ENCODE measurements at regions not wholly inside any gene's neighbourhood (a gene's known extent, or its start where the extent isn't known, plus 50 kb on each side); places are given as distances from the start of the nearest gene placed in this dataset.

GRCh38 chr11:29281271-29281777 lies 735.5 kb downstream of the KCNA4 start:
- Histone ChIP-seq H3K79me2 (ENCODE audit: insufficient read depth, low read length) (no peaks in the 10 kb centered on the region), H3K36me3 (ENCODE audit: insufficient read depth, low read length) (no peaks in the 10 kb centered on the region), H3K27me3 (ENCODE audit: insufficient read depth, low read length, poor library complexity) (no peaks in the 10 kb centered on the region), H3K27ac (ENCODE audit: low read length) (no peak overlapping the region), H3K9me3 (ENCODE audit: insufficient read depth, low read length, severe bottlenecking) (no peaks in the 10 kb centered on the region), H3K4me1 (ENCODE audit: insufficient read depth, low read length) (no peaks in the 10 kb centered on the region), H3K4me3 (ENCODE audit: low read depth in 1 of 2, low read length in 2 of 2) (no peak overlapping the region), H3K4me2 (ENCODE audit: insufficient read depth, low read length) (no peak overlapping the region), H3K9ac (ENCODE audit: low read depth, low read length) (no peak overlapping the region), H4K20me1 (ENCODE audit: insufficient read depth, low read length) (no peaks in the 10 kb centered on the region), H2AFZ (ENCODE audit: low read depth, low read length) (no peak overlapping the region)
- no peak for ATAC-seq (ENCODE audit: insufficient read depth, low read depth)
- TF ChIP-seq, protein P1, sequence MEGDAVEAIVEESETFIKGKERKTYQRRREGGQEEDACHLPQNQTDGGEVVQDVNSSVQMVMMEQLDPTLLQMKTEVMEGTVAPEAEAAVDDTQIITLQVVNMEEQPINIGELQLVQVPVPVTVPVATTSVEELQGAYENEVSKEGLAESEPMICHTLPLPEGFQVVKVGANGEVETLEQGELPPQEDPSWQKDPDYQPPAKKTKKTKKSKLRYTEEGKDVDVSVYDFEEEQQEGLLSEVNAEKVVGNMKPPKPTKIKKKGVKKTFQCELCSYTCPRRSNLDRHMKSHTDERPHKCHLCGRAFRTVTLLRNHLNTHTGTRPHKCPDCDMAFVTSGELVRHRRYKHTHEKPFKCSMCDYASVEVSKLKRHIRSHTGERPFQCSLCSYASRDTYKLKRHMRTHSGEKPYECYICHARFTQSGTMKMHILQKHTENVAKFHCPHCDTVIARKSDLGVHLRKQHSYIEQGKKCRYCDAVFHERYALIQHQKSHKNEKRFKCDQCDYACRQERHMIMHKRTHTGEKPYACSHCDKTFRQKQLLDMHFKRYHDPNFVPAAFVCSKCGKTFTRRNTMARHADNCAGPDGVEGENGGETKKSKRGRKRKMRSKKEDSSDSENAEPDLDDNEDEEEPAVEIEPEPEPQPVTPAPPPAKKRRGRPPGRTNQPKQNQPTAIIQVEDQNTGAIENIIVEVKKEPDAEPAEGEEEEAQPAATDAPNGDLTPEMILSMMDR (IDR thresholded peaks at IDR 0.05; ENCODE audit: borderline replicate concordance, extremely low read depth, low read length, poor library complexity, severe bottlenecking) = no peak
- no peak for TF ChIP-seq EZH2 (IDR thresholded peaks at IDR 0.05; ENCODE audit: borderline replicate concordance, low read depth, low read length, severe bottlenecking)
- DNase-seq = no peak

DNA sequence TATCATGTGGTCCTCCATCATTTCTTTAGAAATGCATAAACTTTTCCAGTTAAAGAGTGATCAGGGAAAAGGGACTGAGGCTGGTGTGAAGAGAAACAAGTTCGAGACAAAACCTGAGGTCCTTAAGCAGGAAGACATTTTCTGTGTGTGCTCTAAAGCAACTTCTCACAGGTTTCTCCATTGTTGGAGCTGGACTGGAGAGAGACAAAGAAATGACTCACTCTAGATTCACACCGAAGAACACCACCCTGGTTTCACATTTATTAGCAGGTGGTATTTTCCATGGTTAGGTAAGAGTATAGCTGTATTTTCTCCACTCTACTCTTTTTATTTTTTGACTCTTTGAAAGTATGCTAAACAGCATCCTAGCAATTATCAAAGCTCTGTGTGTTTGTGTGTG lies 736.4 kb downstream of the KCNA4 start:
- Histone ChIP-seq H3K27me3 (ENCODE audit: insufficient read depth, low read length, poor library complexity) (no peaks in the 10 kb centered on the region), H3K79me2 (ENCODE audit: insufficient read depth, low read length) (no peaks in the 10 kb centered on the region), H3K27ac (ENCODE audit: low read length) (no peak overlapping the region), H2AFZ (ENCODE audit: low read depth, low read length) (no peak overlapping the region), H3K9ac (ENCODE audit: low read depth, low read length) (no peak overlapping the region), H3K4me2 (ENCODE audit: insufficient read depth, low read length) (no peak overlapping the region), H3K36me3 (ENCODE audit: insufficient read depth, low read length) (no peaks in the 10 kb centered on the region), H3K4me3 (ENCODE audit: low read depth in 1 of 2, low read length in 2 of 2) (no peak overlapping the region), H3K4me1 (ENCODE audit: insufficient read depth, low read length) (no peaks in the 10 kb centered on the region), H4K20me1 (ENCODE audit: insufficient read depth, low read length) (no peaks in the 10 kb centered on the region), H3K9me3 (ENCODE audit: insufficient read depth, low read length, severe bottlenecking) (no peaks in the 10 kb centered on the region)
- ATAC-seq (ENCODE audit: insufficient read depth, low read depth) = no peak
- no peak for TF ChIP-seq EZH2 (IDR thresholded peaks at IDR 0.05; ENCODE audit: borderline replicate concordance, low read depth, low read length, severe bottlenecking)
- TF ChIP-seq, protein P1 (IDR thresholded peaks at IDR 0.05; ENCODE audit: borderline replicate concordance, extremely low read depth, low read length, poor library complexity, severe bottlenecking) = no peak
- DNase-seq = no peak

DNA sequence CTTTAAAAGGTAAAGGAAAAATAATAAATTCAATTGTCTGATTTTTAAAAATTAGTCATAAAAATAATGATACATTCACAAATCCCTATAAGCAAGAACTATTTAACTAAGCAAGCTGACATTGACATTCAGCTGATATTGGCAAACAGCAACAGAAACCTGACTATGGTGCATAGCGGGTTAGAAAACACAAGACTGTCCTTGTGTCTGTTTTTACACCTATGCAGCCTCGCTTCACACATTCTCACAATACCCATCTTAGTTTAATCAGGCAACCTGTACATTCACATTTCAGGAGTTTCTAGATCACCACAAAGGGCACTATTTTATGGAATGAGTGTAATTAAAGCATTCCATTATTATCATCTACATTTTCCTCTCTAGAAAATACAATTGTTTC lies 737.1 kb downstream of the KCNA4 start:
- Histone ChIP-seq H3K4me2 (ENCODE audit: insufficient read depth, low read length) (no peak overlapping the region), H4K20me1 (ENCODE audit: insufficient read depth, low read length) (no peaks in the 10 kb centered on the region), H3K9ac (ENCODE audit: low read depth, low read length) (no peak overlapping the region), H3K4me1 (ENCODE audit: insufficient read depth, low read length) (no peaks in the 10 kb centered on the region), H3K27me3 (ENCODE audit: insufficient read depth, low read length, poor library complexity) (no peaks in the 10 kb centered on the region), H3K79me2 (ENCODE audit: insufficient read depth, low read length) (no peaks in the 10 kb centered on the region), H3K4me3 (ENCODE audit: low read depth in 1 of 2, low read length in 2 of 2) (no peak overlapping the region), H3K27ac (ENCODE audit: low read length) (no peak overlapping the region), H3K36me3 (ENCODE audit: insufficient read depth, low read length) (no peaks in the 10 kb centered on the region), H3K9me3 (ENCODE audit: insufficient read depth, low read length, severe bottlenecking) (no peaks in the 10 kb centered on the region), H2AFZ (ENCODE audit: low read depth, low read length) (no peak overlapping the region)
- DNase-seq (no peak), ATAC-seq (ENCODE audit: insufficient read depth, low read depth) (no peak)
- no peak for TF ChIP-seq EZH2 (IDR thresholded peaks at IDR 0.05; ENCODE audit: borderline replicate concordance, low read depth, low read length, severe bottlenecking)
- TF ChIP-seq, protein P1 (IDR thresholded peaks at IDR 0.05; ENCODE audit: borderline replicate concordance, extremely low read depth, low read length, poor library complexity, severe bottlenecking) = no peak

Measured in DND-41 (cell line).